ENCODE measurements at regions not wholly inside any gene's neighbourhood (a gene's known extent, or its start where the extent isn't known, plus 50 kb on each side); places are given as distances from the start of the nearest gene placed in this dataset.
"Not testable (repeated sequence)": the region's sequence is repeated elsewhere in the genome, so short reads cannot be mapped to it uniquely, and the experiment has no call there.

GRCh38 chrX:9388450-9388849 is 76.4 kb upstream of the TBL1X start:
- DNase-seq = no peak
- in situ Hi-C loops (cut with HindIII; ENCODE audit: low pct_ligation_motif_present, low pct_unique_long_range_greater_than_20kb, low sequenced_read_pairs) = no loop called here

- no peak for DNase-seq
- in situ Hi-C loops (cut with HindIII; ENCODE audit: low pct_ligation_motif_present, low pct_unique_long_range_greater_than_20kb, low sequenced_read_pairs) = no loop called here
These were observed 74.7 kb upstream of the TBL1X start for GRCh38 chrX:9390121-9390520.

- in situ Hi-C loops (cut with HindIII; ENCODE audit: low pct_ligation_motif_present, low pct_unique_long_range_greater_than_20kb, low sequenced_read_pairs) = no loop called here
- no peak for DNase-seq
These were observed 74.0 kb upstream of the TBL1X start for GRCh38 chrX:9390693-9391368.

- in situ Hi-C loops (cut with HindIII; ENCODE audit: low pct_ligation_motif_present, low pct_unique_long_range_greater_than_20kb, low sequenced_read_pairs) = no loop called here
These were observed 72.4 kb upstream of the TBL1X start for GRCh38 chrX:9392445-9392844.

GRCh38 chrX:9393571-9393970 is 71.3 kb upstream of the TBL1X start:
- DNase-seq = no peak
- in situ Hi-C loops (cut with HindIII; ENCODE audit: low pct_ligation_motif_present, low pct_unique_long_range_greater_than_20kb, low sequenced_read_pairs) = no loop called here

More at GRCh38 chrX:9392445-9392844, 72.4 kb upstream of the TBL1X start:
- DNase-seq = no peak

GRCh38 chrX:9394212-9394611 is 70.6 kb upstream of the TBL1X start:
- in situ Hi-C loops (cut with HindIII; ENCODE audit: low pct_ligation_motif_present, low pct_unique_long_range_greater_than_20kb, low sequenced_read_pairs) = no loop called here
- no peak for DNase-seq

GRCh38 chrX:9396930-9397329 is 67.9 kb upstream of the TBL1X start:
- no peak for DNase-seq
- in situ Hi-C loops (cut with HindIII; ENCODE audit: low pct_ligation_motif_present, low pct_unique_long_range_greater_than_20kb, low sequenced_read_pairs) = no loop called here

- no peak for DNase-seq
- in situ Hi-C loops (cut with HindIII; ENCODE audit: low pct_ligation_motif_present, low pct_unique_long_range_greater_than_20kb, low sequenced_read_pairs) = no loop called here
These were observed 63.8 kb upstream of the TBL1X start for GRCh38 chrX:9401051-9401450.

- in situ Hi-C loops (cut with HindIII; ENCODE audit: low pct_ligation_motif_present, low pct_unique_long_range_greater_than_20kb, low sequenced_read_pairs) = no loop called here
- DNase-seq = no peak
These were observed 61.5 kb upstream of the TBL1X start for GRCh38 chrX:9403374-9403773.

- DNase-seq; in situ Hi-C loops (cut with HindIII; ENCODE audit: low pct_ligation_motif_present, low pct_unique_long_range_greater_than_20kb, low sequenced_read_pairs): not testable (repeated sequence)
These were observed 59.2 kb upstream of the TBL1X start for GRCh38 chrX:9405635-9406034.

- DNase-seq; in situ Hi-C loops (cut with HindIII; ENCODE audit: low pct_ligation_motif_present, low pct_unique_long_range_greater_than_20kb, low sequenced_read_pairs): not testable (repeated sequence)
These were observed 54.0 kb upstream of the TBL1X start for GRCh38 chrX:9410889-9411288.

GRCh38 chrX:9411682-9412081 is 53.2 kb upstream of the TBL1X start:
- DNase-seq; in situ Hi-C loops (cut with HindIII; ENCODE audit: low pct_ligation_motif_present, low pct_unique_long_range_greater_than_20kb, low sequenced_read_pairs): not testable (repeated sequence)

- in situ Hi-C loops (cut with HindIII; ENCODE audit: low pct_ligation_motif_present, low pct_unique_long_range_greater_than_20kb, low sequenced_read_pairs) = no loop called here
- DNase-seq = no peak
These were observed 50.4 kb upstream of the TBL1X start for GRCh38 chrX:9414416-9414815.

Measured in ACHN (cell line).